Stomach (tissue), 8 donors: ENCODE measurements at regions not wholly inside any gene's neighbourhood (a gene's known extent, or its start where the extent isn't known, plus 50 kb on each side); places are given as distances from the start of the nearest gene placed in this dataset.

ENCODE experiments used
- DNase-seq, 2 donors: peaks; one replicate each; pipeline versions ENCODE4 v3.0.0 to v3.0.0-alpha.2; 2013 to 2019
- H3K27ac ChIP-seq, 5 donors: fragments of 200-600 bp in 4 of 5; sonication (generic) in 4 of 5; one replicate each; pipeline ENCODE4 v1.5.1; 2013 to 2019; ENCODE audit warnings: mild to moderate bottlenecking in 1 of 5, moderate library complexity in 1 of 5
- H3K27me3 ChIP-seq, 3 donors: fragments of 200-600 bp; sonication (generic); one replicate each; pipeline ENCODE4 v1.5.1; 2017 to 2019; ENCODE audit warnings: mixed run types in 1 of 3
- H3K36me3 ChIP-seq, 4 donors: fragments of 200-600 bp; sonication (generic); 1 replicate in 3 of 4; 2 replicates in 1 of 4; pipeline ENCODE4 v1.5.1; 2016 to 2019
- H3K4me1 ChIP-seq, 4 donors: fragments of 200-600 bp; sonication (generic); one replicate each; pipeline ENCODE4 v1.5.1; 2016 to 2019
- H3K4me3 ChIP-seq, 4 donors: fragments of 200-600 bp; sonication (generic) in 3 of 4; one replicate each; pipeline ENCODE4 v1.5.1; 2016 to 2019; ENCODE audit warnings: mild to moderate bottlenecking in 1 of 4
- H3K9me3 ChIP-seq, 4 donors: fragments of 200-600 bp; sonication (generic); one replicate each; pipeline ENCODE4 v1.5.1; 2016 to 2019
- EP300 ChIP-seq: sonication (generic); formaldehyde crosslinking; IDR thresholded peaks from one replicate; pipeline ENCODE4 v1.6.1; 2017; ENCODE audit warnings: antibody characterized with exemption
- POLR2A ChIP-seq, 4 donors: fragments of 450-650 bp; IDR thresholded peaks; one replicate each; pipeline ENCODE4 v1.6.1; 2016; ENCODE audit warnings: antibody characterized with exemption in 4 of 4, control low read depth in 2 of 4, mild to moderate bottlenecking in 1 of 4, moderate library complexity in 1 of 4
- POLR2AphosphoS5 ChIP-seq, 3 donors: sonication (generic); formaldehyde crosslinking; IDR thresholded peaks; one replicate each; pipeline ENCODE4 v1.6.1; 2016; ENCODE audit warnings: antibody characterized with exemption in 3 of 3
- WGBS, 5 donors: extraction: QIAGEN DNeasy Blood & Tissue Kit in 3 of 5; methylation state at CpG; one replicate each; pipeline versions ENCODE4 v1.1.5 to v1.1.7; 2013 to 2018; 5-methylcytosine and 5-hydroxymethylcytosine counted together
- intact Hi-C: fragments of 100-400 bp; cut with DNase I; formaldehyde crosslinking; loops from one replicate; pipeline ENCODE4 v1.15.1; 2023; ENCODE audit warnings: low total_unique reads
- TF ChIP-seq, protein P1 (sequence below), 7 experiments: fragments of 450-650 bp in 4 of 7; fragments of 200-600 bp in 3 of 7; sonication (generic) in 3 of 7; IDR thresholded peaks; one replicate each; pipeline ENCODE4 v1.5.1; 2016 to 2019; ENCODE audit warnings: antibody characterized with exemption in 7 of 7, control low read depth in 2 of 7, mild to moderate bottlenecking in 1 of 7
- donor health status: healthy with polysubstance abuse.
- donor health status: Bipolar disorder and iron deficiency.
- donor health status: healthy.

DNA sequence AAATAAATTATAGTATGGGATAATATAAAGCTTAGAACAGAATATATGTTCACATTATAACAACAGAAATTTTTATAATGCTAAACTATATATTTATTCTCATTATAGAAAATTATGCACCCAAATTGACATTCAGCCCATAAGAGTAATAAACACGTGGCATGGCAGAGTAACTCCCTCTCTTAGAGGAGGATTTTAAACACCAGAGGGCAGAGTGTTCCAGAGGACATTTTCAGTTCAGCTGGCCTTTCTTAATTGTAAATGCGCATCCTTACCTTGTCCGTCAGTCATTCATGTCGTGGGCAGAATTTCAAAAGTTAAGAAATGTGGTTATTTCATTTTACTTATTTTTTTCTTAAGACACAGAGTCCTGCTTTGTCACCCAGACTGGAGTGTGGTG is 147.1 kb downstream of the TANC2 start:
- intact Hi-C loops: no loop called here
- H3K4me3 ChIP-seq: no peak overlapping the region
- peaks cover 0 to 11% (median 0%) of the 10 kb centered on the region in 4 donors for H3K4me1 ChIP-seq
- WGBS, 5 donors: 86 to 91% (median 88%) methylated on average over 4 of the region's 4 CpGs
- H3K27me3 ChIP-seq: no peaks in the 10 kb centered on the region
- H3K27ac ChIP-seq: no peak overlapping the region
- no peaks in the 10 kb centered on the region for H3K36me3 ChIP-seq
- TF ChIP-seq POLR2A (IDR thresholded peaks at IDR 0.05) (no peak), POLR2AphosphoS5 (IDR thresholded peaks at IDR 0.05) (no peak), EP300 (no peak)
- TF ChIP-seq, protein P1, sequence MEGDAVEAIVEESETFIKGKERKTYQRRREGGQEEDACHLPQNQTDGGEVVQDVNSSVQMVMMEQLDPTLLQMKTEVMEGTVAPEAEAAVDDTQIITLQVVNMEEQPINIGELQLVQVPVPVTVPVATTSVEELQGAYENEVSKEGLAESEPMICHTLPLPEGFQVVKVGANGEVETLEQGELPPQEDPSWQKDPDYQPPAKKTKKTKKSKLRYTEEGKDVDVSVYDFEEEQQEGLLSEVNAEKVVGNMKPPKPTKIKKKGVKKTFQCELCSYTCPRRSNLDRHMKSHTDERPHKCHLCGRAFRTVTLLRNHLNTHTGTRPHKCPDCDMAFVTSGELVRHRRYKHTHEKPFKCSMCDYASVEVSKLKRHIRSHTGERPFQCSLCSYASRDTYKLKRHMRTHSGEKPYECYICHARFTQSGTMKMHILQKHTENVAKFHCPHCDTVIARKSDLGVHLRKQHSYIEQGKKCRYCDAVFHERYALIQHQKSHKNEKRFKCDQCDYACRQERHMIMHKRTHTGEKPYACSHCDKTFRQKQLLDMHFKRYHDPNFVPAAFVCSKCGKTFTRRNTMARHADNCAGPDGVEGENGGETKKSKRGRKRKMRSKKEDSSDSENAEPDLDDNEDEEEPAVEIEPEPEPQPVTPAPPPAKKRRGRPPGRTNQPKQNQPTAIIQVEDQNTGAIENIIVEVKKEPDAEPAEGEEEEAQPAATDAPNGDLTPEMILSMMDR (IDR thresholded peaks at IDR 0.05): no peak
- DNase-seq: no peak
- no peaks in the 10 kb centered on the region for H3K9me3 ChIP-seq

DNA sequence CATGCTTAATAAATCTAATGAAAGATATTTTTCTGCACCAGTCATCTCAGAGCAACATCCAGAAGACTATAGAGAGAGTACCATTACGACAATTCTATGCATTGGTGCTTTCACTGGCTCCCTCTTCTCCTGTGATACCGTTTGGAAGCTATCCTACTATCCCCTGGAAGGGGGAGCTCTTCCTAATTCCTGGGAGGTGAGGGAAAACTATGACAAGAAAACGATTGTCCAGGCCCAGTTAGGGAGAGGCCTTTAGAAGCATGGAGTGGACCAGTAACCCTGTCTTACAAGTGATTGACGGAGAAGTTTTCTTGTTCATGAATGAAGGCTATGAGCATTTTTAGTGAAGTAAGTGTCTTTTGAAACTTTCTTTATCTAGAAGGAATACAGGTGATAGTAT is 150.2 kb downstream of the TANC2 start:
- H3K4me3 ChIP-seq: no peak overlapping the region
- peaks cover 0 to 11% (median 0%) of the 10 kb centered on the region in 4 donors for H3K4me1 ChIP-seq
- H3K36me3 ChIP-seq: no peaks in the 10 kb centered on the region
- intact Hi-C loops: no loop called here
- no peak for DNase-seq
- WGBS, 5 donors: 71 to 77% (median 75%) methylated on average over 4 of the region's 4 CpGs
- no peaks in the 10 kb centered on the region for H3K27me3 ChIP-seq
- TF ChIP-seq POLR2A (IDR thresholded peaks at IDR 0.05): no peak
- TF ChIP-seq EP300: no peak
- TF ChIP-seq POLR2AphosphoS5 (IDR thresholded peaks at IDR 0.05): no peak
- TF ChIP-seq, protein P1 (IDR thresholded peaks at IDR 0.05): no peak
- H3K9me3 ChIP-seq: no peaks in the 10 kb centered on the region
- H3K27ac ChIP-seq: no peak overlapping the region

DNA sequence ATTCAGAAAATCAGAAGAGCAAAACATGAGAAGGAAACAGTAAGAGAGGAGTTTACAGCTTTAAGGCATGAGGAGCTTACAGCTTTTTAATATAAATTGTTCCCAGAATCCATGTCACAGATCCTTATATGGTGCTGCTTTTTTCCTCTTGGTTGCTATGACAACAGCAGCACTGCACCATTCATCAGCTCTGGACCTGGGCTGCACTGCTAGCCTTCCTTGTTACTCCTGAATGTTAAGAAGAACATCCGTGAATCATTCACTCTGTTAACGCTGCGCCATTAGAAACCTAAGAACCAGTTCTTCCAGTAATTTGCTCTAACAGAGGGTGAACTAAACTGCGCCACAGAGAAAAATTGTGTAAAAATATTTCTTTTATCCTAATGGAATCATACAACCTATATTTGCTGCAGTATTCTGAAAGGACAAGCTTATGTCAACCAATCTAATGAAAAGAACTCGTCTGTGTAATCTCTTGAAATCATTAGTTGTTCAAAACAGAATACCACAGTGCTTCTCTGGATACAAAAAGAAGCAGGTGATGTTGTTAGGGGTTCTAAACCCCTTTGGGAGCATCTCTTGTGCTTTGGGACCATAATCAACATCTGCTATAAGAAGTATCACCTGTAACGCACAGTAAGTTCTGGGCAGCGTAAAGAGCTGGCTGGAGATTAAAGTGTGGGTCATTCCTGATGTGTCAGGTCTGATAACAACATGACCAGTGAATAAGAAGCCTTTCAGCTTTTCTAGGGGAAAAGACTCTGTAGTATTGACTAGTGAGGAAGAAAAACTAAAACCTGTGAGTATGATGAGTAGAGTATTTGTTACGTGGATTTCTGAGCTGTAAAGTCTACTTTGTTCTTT is 151.2 kb downstream of the TANC2 start:
- DNase-seq: peak in 1 of 2 donors; percentile 85
- intact Hi-C loops: no loop called here
- TF ChIP-seq POLR2A (IDR thresholded peaks at IDR 0.05) (no peak), EP300 (no peak), POLR2AphosphoS5 (IDR thresholded peaks at IDR 0.05) (no peak)
- TF ChIP-seq, protein P1 (IDR thresholded peaks at IDR 0.05): no peak

DNA sequence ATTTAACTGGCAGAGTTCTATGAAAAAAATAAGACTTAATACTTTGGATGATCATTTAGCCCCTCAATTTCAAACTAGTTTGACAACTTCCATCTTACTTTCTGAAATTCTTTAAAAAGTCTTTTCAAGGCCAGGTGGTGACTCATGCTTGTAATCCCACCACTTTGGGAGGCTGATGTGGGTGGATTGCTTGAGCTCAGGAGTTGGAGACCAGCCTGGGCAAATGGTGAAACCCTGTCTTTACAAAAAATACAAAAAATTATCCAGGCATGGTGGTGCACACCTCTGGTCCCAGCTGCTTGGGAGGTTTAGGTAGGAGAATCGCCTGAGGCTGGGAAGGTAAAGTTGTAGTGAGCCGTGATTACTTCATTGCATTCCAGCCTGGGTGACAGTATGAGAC is 154.4 kb downstream of the TANC2 start:
- Histone ChIP-seq H3K36me3 (no peaks in the 10 kb centered on the region), H3K4me3 (no peak overlapping the region), H3K27ac (no peak overlapping the region), H3K27me3 (no peaks in the 10 kb centered on the region), H3K9me3 (no peaks in the 10 kb centered on the region), H3K4me1 (peaks cover 0 to 11% (median 2%) of the 10 kb centered on the region in 4 donors)
- intact Hi-C loops: no loop called here
- 93 to 100% (median 98%) methylated on average over 2 of the region's 2 CpGs for WGBS, 5 donors
- TF ChIP-seq EP300: no peak
- TF ChIP-seq, protein P1 (IDR thresholded peaks at IDR 0.05): no peak
- TF ChIP-seq POLR2AphosphoS5 (IDR thresholded peaks at IDR 0.05): no peak
- no peak for TF ChIP-seq POLR2A (IDR thresholded peaks at IDR 0.05)
- DNase-seq: no peak

More for the DNA sequence above, 151.2 kb downstream of the TANC2 start:
- Histone ChIP-seq H3K4me3 (no peak overlapping the region), H3K9me3 (no peaks in the 10 kb centered on the region), H3K36me3 (no peaks in the 10 kb centered on the region), H3K27me3 (no peaks in the 10 kb centered on the region), H3K4me1 (peaks cover 0 to 11% (median 0%) of the 10 kb centered on the region in 4 donors), H3K27ac (no peak overlapping the region)
- WGBS, 5 donors: 42 to 70% (median 56%) methylated on average over 8 of the region's 8 CpGs
